ENCODE measurements at regions not wholly inside any gene's neighbourhood (a gene's known extent, or its start where the extent isn't known, plus 50 kb on each side); places are given as distances from the start of the nearest gene placed in this dataset.

DNA sequence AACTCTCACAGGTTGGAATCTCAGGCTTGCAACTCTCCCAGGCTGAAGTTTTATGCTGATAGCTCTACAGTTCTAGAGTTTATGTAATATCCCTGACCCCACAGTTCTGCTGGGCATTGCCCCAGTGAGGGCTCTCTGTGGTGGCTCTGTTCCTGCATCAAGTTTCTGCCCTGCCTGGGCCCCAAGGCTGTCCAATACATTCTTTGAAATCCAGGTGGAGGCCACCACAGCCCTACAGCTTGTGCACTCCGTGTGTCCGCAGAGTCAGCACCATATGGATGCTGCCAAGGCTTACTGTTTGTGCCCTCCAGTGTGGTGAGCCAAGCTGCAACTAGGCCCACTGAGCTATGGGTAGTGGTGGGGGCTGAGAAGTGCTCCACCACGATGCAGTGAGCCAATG, 1141.2 kb upstream of the EPHA6 start (continued):
- TF ChIP-seq, protein P1, sequence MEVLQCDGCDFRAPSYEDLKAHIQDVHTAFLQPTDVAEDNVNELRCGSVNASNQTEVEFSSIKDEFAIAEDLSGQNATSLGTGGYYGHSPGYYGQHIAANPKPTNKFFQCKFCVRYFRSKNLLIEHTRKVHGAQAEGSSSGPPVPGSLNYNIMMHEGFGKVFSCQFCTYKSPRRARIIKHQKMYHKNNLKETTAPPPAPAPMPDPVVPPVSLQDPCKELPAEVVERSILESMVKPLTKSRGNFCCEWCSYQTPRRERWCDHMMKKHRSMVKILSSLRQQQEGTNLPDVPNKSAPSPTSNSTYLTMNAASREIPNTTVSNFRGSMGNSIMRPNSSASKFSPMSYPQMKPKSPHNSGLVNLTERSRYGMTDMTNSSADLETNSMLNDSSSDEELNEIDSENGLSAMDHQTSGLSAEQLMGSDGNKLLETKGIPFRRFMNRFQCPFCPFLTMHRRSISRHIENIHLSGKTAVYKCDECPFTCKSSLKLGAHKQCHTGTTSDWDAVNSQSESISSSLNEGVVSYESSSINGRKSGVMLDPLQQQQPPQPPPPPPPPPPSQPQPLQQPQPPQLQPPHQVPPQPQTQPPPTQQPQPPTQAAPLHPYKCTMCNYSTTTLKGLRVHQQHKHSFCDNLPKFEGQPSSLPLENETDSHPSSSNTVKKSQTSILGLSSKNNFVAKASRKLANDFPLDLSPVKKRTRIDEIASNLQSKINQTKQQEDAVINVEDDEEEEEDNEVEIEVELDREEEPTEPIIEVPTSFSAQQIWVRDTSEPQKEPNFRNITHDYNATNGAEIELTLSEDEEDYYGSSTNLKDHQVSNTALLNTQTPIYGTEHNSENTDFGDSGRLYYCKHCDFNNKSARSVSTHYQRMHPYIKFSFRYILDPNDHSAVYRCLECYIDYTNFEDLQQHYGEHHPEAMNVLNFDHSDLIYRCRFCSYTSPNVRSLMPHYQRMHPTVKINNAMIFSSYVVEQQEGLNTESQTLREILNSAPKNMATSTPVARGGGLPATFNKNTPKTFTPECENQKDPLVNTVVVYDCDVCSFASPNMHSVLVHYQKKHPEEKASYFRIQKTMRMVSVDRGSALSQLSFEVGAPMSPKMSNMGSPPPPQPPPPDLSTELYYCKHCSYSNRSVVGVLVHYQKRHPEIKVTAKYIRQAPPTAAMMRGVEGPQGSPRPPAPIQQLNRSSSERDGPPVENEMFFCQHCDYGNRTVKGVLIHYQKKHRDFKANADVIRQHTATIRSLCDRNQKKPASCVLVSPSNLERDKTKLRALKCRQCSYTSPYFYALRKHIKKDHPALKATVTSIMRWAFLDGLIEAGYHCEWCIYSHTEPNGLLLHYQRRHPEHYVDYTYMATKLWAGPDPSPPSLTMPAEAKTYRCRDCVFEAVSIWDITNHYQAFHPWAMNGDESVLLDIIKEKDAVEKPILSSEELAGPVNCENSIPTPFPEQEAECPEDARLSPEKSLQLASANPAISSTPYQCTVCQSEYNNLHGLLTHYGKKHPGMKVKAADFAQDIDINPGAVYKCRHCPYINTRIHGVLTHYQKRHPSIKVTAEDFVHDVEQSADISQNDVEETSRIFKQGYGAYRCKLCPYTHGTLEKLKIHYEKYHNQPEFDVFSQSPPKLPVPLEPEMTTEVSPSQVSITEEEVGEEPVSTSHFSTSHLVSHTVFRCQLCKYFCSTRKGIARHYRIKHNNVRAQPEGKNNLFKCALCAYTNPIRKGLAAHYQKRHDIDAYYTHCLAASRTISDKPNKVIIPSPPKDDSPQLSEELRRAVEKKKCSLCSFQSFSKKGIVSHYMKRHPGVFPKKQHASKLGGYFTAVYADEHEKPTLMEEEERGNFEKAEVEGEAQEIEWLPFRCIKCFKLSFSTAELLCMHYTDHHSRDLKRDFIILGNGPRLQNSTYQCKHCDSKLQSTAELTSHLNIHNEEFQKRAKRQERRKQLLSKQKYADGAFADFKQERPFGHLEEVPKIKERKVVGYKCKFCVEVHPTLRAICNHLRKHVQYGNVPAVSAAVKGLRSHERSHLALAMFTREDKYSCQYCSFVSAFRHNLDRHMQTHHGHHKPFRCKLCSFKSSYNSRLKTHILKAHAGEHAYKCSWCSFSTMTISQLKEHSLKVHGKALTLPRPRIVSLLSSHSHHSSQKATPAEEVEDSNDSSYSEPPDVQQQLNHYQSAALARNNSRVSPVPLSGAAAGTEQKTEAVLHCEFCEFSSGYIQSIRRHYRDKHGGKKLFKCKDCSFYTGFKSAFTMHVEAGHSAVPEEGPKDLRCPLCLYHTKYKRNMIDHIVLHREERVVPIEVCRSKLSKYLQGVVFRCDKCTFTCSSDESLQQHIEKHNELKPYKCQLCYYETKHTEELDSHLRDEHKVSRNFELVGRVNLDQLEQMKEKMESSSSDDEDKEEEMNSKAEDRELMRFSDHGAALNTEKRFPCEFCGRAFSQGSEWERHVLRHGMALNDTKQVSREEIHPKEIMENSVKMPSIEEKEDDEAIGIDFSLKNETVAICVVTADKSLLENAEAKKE (CRISPR knock-in tag; IDR thresholded peaks at IDR 0.05), result no peak
- TF ChIP-seq, protein P2, sequence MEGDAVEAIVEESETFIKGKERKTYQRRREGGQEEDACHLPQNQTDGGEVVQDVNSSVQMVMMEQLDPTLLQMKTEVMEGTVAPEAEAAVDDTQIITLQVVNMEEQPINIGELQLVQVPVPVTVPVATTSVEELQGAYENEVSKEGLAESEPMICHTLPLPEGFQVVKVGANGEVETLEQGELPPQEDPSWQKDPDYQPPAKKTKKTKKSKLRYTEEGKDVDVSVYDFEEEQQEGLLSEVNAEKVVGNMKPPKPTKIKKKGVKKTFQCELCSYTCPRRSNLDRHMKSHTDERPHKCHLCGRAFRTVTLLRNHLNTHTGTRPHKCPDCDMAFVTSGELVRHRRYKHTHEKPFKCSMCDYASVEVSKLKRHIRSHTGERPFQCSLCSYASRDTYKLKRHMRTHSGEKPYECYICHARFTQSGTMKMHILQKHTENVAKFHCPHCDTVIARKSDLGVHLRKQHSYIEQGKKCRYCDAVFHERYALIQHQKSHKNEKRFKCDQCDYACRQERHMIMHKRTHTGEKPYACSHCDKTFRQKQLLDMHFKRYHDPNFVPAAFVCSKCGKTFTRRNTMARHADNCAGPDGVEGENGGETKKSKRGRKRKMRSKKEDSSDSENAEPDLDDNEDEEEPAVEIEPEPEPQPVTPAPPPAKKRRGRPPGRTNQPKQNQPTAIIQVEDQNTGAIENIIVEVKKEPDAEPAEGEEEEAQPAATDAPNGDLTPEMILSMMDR (conservative IDR thresholded peaks at IDR 0.05; ENCODE audit: low read depth in 2 of 2), result no peak
- TF ChIP-seq JUNB (IDR thresholded peaks at IDR 0.05; ENCODE audit: unreplicated experiment) (no peak), ETS1 (IDR thresholded peaks at IDR 0.05) (no peak), ZNF331 (CRISPR knock-in tag; IDR thresholded peaks at IDR 0.05; ENCODE audit: low read depth) (no peak), EZH2 (IDR thresholded peaks at IDR 0.05; ENCODE audit: low read depth, unreplicated experiment) (no peak), ZNF114 (CRISPR knock-in tag; IDR thresholded peaks at IDR 0.05) (no peak), EZH2phosphoT487 (IDR thresholded peaks at IDR 0.05; ENCODE audit: unreplicated experiment) (no peak), POLR2AphosphoS5 (IDR thresholded peaks at IDR 0.05; ENCODE audit: low read depth) (no peak), STAT1 (IDR thresholded peaks at IDR 0.05; ENCODE audit: unreplicated experiment) (no peak), NANOG (IDR thresholded peaks at IDR 0.05; ENCODE audit: borderline replicate concordance) (no peak)

All from GM23338 (cell line).